SK-N-SH (cell line): ENCODE measurements at regions not wholly inside any gene's neighbourhood (a gene's known extent, or its start where the extent isn't known, plus 50 kb on each side); places are given as distances from the start of the nearest gene placed in this dataset.

Source experiments
- CTCF ChIA-PET: fragments of 300-600, 350-600 bp; formaldehyde crosslinking; extraction: SDS; loops from one replicate; lab custom pipeline; 2021; lab: Yijun Ruan, JAX
- POLR2A ChIA-PET: fragments of 350-600 bp; sonication (Branson Sonifier 250); formaldehyde crosslinking; extraction: SDS; loops from one replicate; lab custom pipeline; 2020; ENCODE audit warnings: antibody characterized with exemption, inconsistent platforms; lab: Yijun Ruan, JAX
- DNase-seq: peaks from one replicate; pipeline ENCODE4 v3.0.0; 2012
- H2AFZ ChIP-seq: fragments of 200-600 bp; sonication (generic); 2 replicates; pipeline ENCODE4 v1.8.1; 2016; ENCODE audit warnings: antibody characterized with exemption, mild to moderate bottlenecking, low read depth
- H3F3A ChIP-seq: fragments of 200-600 bp; sonication (generic); replicated peaks from 2 replicates; pipeline ENCODE3; 2016; ENCODE audit warnings: antibody characterized with exemption, mild to moderate bottlenecking; ENCODE audit not compliant: insufficient read depth
- H3K27ac ChIP-seq, 2 experiments: fragments of 200-500 bp in 1 of 2; fragments of 200-600 bp in 1 of 2; sonication (Bioruptor generic) in 1 of 2; sonication (generic), shearing (Covaris generic) in 1 of 2; 2 replicates each; pipeline versions ENCODE4 v1.5.1 to v1.6.1; 2014 to 2016; ENCODE audit warnings: low read depth in 2 of 2, inconsistent platforms in 1 of 2, low read length in 1 of 2, mild to moderate bottlenecking in 1 of 2, mixed read lengths in 1 of 2
- H3K27me3 ChIP-seq: fragments of 200-600 bp; sonication (generic), shearing (Covaris generic); 2 replicates; pipeline ENCODE4 v1.6.1; 2016; ENCODE audit warnings: mixed run types; ENCODE audit not compliant: insufficient read depth
- H3K36me3 ChIP-seq, 2 experiments: fragments of 200-500 bp in 1 of 2; fragments of 200-600 bp in 1 of 2; sonication (Bioruptor generic) in 1 of 2; sonication (generic) in 1 of 2; replicated peaks in 1 of 2; 2 replicates each; pipeline versions ENCODE3 to v1.5.1; 2014 to 2016; ENCODE audit warnings: low read length in 1 of 2, mild to moderate bottlenecking in 1 of 2; ENCODE audit not compliant: insufficient read depth in 2 of 2, control insufficient read depth in 1 of 2
- H3K4me1 ChIP-seq, 2 experiments: fragments of 200-500 bp in 1 of 2; fragments of 200-600 bp in 1 of 2; sonication (Bioruptor generic) in 1 of 2; sonication (generic), shearing (Covaris generic) in 1 of 2; 2 replicates each; pipeline versions ENCODE4 v1.5.1 to v1.6.1; 2014 to 2016; ENCODE audit warnings: low read depth in 1 of 2, low read length in 1 of 2, mixed run types in 1 of 2; ENCODE audit not compliant: insufficient read depth in 2 of 2, control insufficient read depth in 1 of 2
- H3K4me2 ChIP-seq: fragments of 200-600 bp; sonication (generic), shearing (Covaris generic); 2 replicates; pipeline ENCODE4 v1.6.1; 2017; ENCODE audit warnings: mixed run types
- H3K4me3 ChIP-seq, 2 experiments: fragments of 200-500 bp in 1 of 2; fragments of 200-600 bp in 1 of 2; sonication (Bioruptor generic) in 1 of 2; sonication (generic), shearing (Covaris generic) in 1 of 2; 2 replicates each; pipeline versions ENCODE4 v1.5.1 to v1.8.1; 2014 to 2016; ENCODE audit warnings: low read depth in 2 of 2, inconsistent platforms in 1 of 2, low read length in 1 of 2, mild to moderate bottlenecking in 1 of 2, mixed read lengths in 1 of 2, moderate library complexity in 1 of 2
- H3K79me2 ChIP-seq: fragments of 200-600 bp; sonication (generic); 2 replicates; pipeline ENCODE4 v1.8.1; 2017; ENCODE audit warnings: mild to moderate bottlenecking; ENCODE audit not compliant: insufficient read depth
- H3K9ac ChIP-seq: fragments of 200-600 bp; sonication (generic); 2 replicates; pipeline ENCODE4 v1.6.1; 2017; ENCODE audit warnings: mixed run types
- H3K9me2 ChIP-seq: fragments of 200-600 bp; sonication (generic); 2 replicates; pipeline ENCODE4 v1.6.1; 2017; ENCODE audit warnings: mixed run types
- H3K9me3 ChIP-seq: fragments of 200-600 bp; sonication (generic); 2 replicates; pipeline ENCODE4 v1.6.1; 2017; ENCODE audit warnings: mixed run types, mild to moderate bottlenecking, moderate library complexity
- H4K20me1 ChIP-seq: fragments of 200-600 bp; sonication (generic); 2 replicates; pipeline ENCODE4 v1.6.1; 2017; ENCODE audit warnings: mild to moderate bottlenecking, mixed run types; ENCODE audit not compliant: insufficient read depth
- EP300 ChIP-seq, 2 experiments: IDR thresholded peaks; 2 replicates each; pipeline versions ENCODE4 v1.4.0 to v1.6.1; 2012; ENCODE audit warnings: borderline replicate concordance in 1 of 2, low read depth in 1 of 2, low read length in 1 of 2
- EZH2phosphoT487 ChIP-seq: fragments of 200-600 bp; sonication (generic); IDR thresholded peaks from 2 replicates; pipeline ENCODE4 v1.6.1; 2017; ENCODE audit warnings: low read depth, mixed run types, mild to moderate bottlenecking, antibody characterized with exemption, moderate library complexity, borderline replicate concordance
- FOSL2 ChIP-seq: IDR thresholded peaks from 2 replicates; pipeline ENCODE4 v1.4.0; 2012; ENCODE audit warnings: low read depth, mild to moderate bottlenecking, moderate library complexity, borderline replicate concordance
- FOXJ3 ChIP-seq: sonication (generic); formaldehyde crosslinking; IDR thresholded peaks from 2 replicates; pipeline ENCODE4 v1.5.1; 2020; ENCODE audit warnings: mild to moderate bottlenecking, missing genetic modification reagents
- FOXM1 ChIP-seq: IDR thresholded peaks from 2 replicates; pipeline ENCODE4 v1.4.0; 2012; ENCODE audit warnings: low read depth, mild to moderate bottlenecking
- JUND ChIP-seq: IDR thresholded peaks from 2 replicates; pipeline ENCODE4 v1.4.0; 2012
- MEF2A ChIP-seq: IDR thresholded peaks from 2 replicates; pipeline ENCODE4 v1.4.0; 2012; ENCODE audit warnings: low read depth, borderline replicate concordance
- MXI1 ChIP-seq: IDR thresholded peaks from 2 replicates; pipeline ENCODE4 v1.6.1; 2012; ENCODE audit warnings: mild to moderate bottlenecking, low read depth, low read length, improper control_type of control experiment
- NFIC ChIP-seq: IDR thresholded peaks from 2 replicates; pipeline ENCODE4 v1.4.0; 2012; ENCODE audit warnings: borderline replicate concordance
- NRF1 ChIP-seq: IDR thresholded peaks from 2 replicates; pipeline ENCODE4 v1.6.1; 2012; ENCODE audit warnings: low read depth, mild to moderate bottlenecking, low read length
- POLR2AphosphoS5 ChIP-seq: IDR thresholded peaks from 2 replicates; pipeline ENCODE4 v1.6.1; 2012; ENCODE audit warnings: low read depth, low read length
- RAD21 ChIP-seq: IDR thresholded peaks from 2 replicates; pipeline ENCODE4 v1.6.1; 2012; ENCODE audit warnings: mild to moderate bottlenecking, low read length
- RCOR1 ChIP-seq: fragments of 150-350 bp; IDR thresholded peaks from 2 replicates; pipeline ENCODE4 v1.6.1; 2017; ENCODE audit warnings: antibody characterized with exemption, low read length
- RFX5 ChIP-seq: IDR thresholded peaks from 2 replicates; pipeline ENCODE4 v1.6.1; 2012; ENCODE audit warnings: mild to moderate bottlenecking, improper control_type of control experiment, low read length
- RXRA ChIP-seq: IDR thresholded peaks from 2 replicates; pipeline ENCODE4 v1.4.0; 2012; ENCODE audit warnings: low read depth, mild to moderate bottlenecking, borderline replicate concordance
- SIN3A ChIP-seq: IDR thresholded peaks from 2 replicates; pipeline ENCODE4 v1.6.1; 2012; ENCODE audit warnings: low read depth, mild to moderate bottlenecking, low read length, moderate library complexity, borderline replicate concordance
- TCF12 ChIP-seq: IDR thresholded peaks from 2 replicates; pipeline ENCODE4 v1.4.0; 2012
- WGBS: methylation state at CpG from one replicate; pipeline ENCODE4 v1.1.6; 2017; ENCODE audit warnings: low lambda C conversion rate; 5-methylcytosine and 5-hydroxymethylcytosine counted together
- TF ChIP-seq, protein P1 (sequence below): fragments of 150-350 bp; IDR thresholded peaks from 2 replicates; pipeline ENCODE4 v1.6.1; 2017; ENCODE audit warnings: antibody characterized with exemption, low read length, low read depth, borderline replicate concordance
- TF ChIP-seq, protein P2 (sequence below): IDR thresholded peaks from 2 replicates; pipeline ENCODE4; 2012
- TF ChIP-seq, protein P3 (sequence below): fragments of 150-350 bp; IDR thresholded peaks from 2 replicates; pipeline ENCODE4 v1.6.1; 2016; ENCODE audit warnings: mild to moderate bottlenecking, low read depth, low read length

DNA sequence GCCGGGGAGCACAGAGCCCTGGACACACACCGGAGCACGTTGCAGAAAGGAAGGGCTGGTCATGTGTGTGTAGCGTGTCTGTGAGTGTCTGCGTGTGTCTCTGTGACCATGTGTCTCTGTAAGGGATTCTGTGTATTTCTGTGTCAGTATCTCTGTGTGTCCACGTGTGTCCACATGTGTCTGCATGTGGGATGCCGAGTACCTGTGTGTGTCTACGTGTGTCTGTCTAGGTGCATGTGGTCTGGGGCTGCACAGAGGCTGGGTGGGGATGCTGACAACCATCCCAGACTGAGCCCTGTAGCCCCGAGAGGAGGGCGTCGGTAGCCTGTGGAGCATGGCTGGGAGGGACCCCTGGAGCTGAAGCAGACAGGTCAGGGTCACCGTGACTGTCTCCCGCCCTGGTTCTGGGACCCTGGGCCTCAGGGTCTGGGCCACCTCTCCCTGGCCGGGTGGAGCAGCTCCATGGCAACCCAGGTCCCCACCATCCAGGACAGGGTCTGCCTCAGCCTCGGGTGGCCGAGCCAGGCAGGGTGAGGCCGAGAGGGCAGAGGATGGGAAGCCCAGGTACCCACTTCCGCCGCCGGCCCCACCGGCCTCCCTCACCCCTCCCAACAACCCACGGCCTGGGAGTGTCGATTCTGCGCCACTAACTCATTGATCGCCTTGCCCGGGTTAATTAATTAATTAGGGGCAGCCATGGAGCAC, 122.7 kb downstream of the FAM53A start:
- H3K4me3 ChIP-seq = no peak overlapping the region
- H3K9me3 ChIP-seq = no peaks in the 10 kb centered on the region
- no peak overlapping the region for H2AFZ ChIP-seq
- WGBS = 52% methylated on average over 12 of the region's 26 CpGs
- DNase-seq = no peak
- CTCF ChIA-PET = interaction anchor here (1.1 to 1.5 kb wide), 4 partner anchors 11 to 16 kb away, joined by 3 to 5 read pairs (median 3); no protein-coding TSS in a partner anchor
- H3K9ac ChIP-seq = no peak overlapping the region
- no peaks in the 10 kb centered on the region for H3K79me2 ChIP-seq
- H3K9me2 ChIP-seq = no peaks in the 10 kb centered on the region
- no peak for TF ChIP-seq EZH2phosphoT487
- TF ChIP-seq RCOR1 = no peak
- TF ChIP-seq MEF2A = no peak
- TF ChIP-seq FOXM1 = no peak
- no peak for TF ChIP-seq RFX5
- TF ChIP-seq, protein P1, sequence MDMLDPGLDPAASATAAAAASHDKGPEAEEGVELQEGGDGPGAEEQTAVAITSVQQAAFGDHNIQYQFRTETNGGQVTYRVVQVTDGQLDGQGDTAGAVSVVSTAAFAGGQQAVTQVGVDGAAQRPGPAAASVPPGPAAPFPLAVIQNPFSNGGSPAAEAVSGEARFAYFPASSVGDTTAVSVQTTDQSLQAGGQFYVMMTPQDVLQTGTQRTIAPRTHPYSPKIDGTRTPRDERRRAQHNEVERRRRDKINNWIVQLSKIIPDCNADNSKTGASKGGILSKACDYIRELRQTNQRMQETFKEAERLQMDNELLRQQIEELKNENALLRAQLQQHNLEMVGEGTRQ = no peak
- no peak for TF ChIP-seq RXRA
- TF ChIP-seq POLR2AphosphoS5 = no peak
- TF ChIP-seq TCF12 = no peak
- no peak for TF ChIP-seq FOXJ3 (CRISPR knock-in tag)
- TF ChIP-seq RAD21 = no peak
- no peaks in the 10 kb centered on the region for H3F3A ChIP-seq
- H3K4me2 ChIP-seq = no peak overlapping the region
- peaks cover 86% of the 10 kb centered on the region for H3K27me3 ChIP-seq
- H3K27ac ChIP-seq = no peak overlapping the region
- H4K20me1 ChIP-seq = 0 out of 2 replicates have a peak, but pooled peaks cover 5% of the 10 kb centered on the region
- POLR2A ChIA-PET = no interaction called here
- H3K4me1 ChIP-seq = peaks cover 0 to 3% of the 10 kb centered on the region in 2 experiments; a peak in 1 of 4 replicates
- no peaks in the 10 kb centered on the region for H3K36me3 ChIP-seq

DNA sequence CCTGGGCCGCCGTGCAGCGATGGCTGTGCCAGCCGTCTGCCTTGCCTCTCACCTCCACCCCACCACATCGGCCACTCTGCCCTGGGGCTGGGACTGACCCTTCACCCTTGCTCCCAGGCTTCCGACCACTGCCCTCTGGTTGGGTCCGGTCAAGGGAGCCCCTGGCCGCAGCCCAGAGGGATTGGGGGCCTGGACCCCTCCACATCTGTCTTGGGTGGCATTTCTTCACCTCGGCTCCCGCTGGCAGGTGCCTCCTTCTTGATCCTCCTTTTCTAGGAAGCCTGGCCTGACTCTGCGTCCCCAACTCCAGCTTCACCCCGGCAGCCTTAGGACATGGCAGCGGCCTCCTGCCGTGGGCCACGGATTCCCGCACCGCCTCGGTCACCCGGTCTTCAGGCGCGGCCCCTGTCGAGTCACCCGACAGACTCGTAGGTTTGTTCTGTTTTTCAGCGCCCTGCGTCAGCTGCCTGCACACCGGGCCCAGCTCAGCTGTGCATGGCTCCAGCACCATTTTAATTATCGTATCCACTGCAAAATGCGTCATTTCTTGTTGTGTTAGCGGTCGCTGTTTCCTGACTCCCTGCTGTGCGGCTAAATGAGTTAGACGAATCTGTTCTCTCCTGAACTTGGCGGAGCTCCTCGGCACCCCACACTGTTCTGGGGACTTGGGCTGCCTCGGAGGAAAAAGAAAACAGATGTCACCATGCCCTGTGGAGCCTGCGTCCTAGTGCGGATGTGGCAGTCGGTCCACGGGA, 124.0 kb downstream of the FAM53A start:
- CTCF ChIA-PET = interaction anchor here (1.0 to 1.4 kb wide), 3 partner anchors 10 to 12 kb away, joined by 3 to 4 read pairs (median 3); no protein-coding TSS in a partner anchor
- H4K20me1 ChIP-seq = no peaks in the 10 kb centered on the region

More for the DNA sequence above, 124.0 kb downstream of the FAM53A start:
- Histone ChIP-seq H2AFZ (no peak overlapping the region), H3K4me3 (no peak overlapping the region), H3K27me3 (peaks cover 91% of the 10 kb centered on the region), H3K9me3 (no peaks in the 10 kb centered on the region), H3K9me2 (no peaks in the 10 kb centered on the region), H3K36me3 (no peaks in the 10 kb centered on the region), H3K27ac (no peak overlapping the region), H3F3A (no peaks in the 10 kb centered on the region), H3K79me2 (no peaks in the 10 kb centered on the region), H3K9ac (no peak overlapping the region), H3K4me2 (no peak overlapping the region), H3K4me1 (peaks cover 0 to 3% of the 10 kb centered on the region in 2 experiments; a peak in 1 of 4 replicates)
- POLR2A ChIA-PET = no interaction called here
- no peak for DNase-seq
- WGBS = 27% methylated on average over 27 of the region's 40 CpGs
- TF ChIP-seq EZH2phosphoT487 = no peak
- TF ChIP-seq SIN3A = no peak
- TF ChIP-seq FOXJ3 (CRISPR knock-in tag) = no peak
- TF ChIP-seq NFIC = no peak
- TF ChIP-seq, protein P2, sequence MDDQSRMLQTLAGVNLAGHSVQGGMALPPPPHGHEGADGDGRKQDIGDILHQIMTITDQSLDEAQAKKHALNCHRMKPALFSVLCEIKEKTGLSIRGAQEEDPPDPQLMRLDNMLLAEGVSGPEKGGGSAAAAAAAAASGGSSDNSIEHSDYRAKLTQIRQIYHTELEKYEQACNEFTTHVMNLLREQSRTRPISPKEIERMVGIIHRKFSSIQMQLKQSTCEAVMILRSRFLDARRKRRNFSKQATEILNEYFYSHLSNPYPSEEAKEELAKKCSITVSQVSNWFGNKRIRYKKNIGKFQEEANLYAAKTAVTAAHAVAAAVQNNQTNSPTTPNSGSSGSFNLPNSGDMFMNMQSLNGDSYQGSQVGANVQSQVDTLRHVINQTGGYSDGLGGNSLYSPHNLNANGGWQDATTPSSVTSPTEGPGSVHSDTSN = no peak
- TF ChIP-seq FOSL2 = no peak
- TF ChIP-seq, protein P3, sequence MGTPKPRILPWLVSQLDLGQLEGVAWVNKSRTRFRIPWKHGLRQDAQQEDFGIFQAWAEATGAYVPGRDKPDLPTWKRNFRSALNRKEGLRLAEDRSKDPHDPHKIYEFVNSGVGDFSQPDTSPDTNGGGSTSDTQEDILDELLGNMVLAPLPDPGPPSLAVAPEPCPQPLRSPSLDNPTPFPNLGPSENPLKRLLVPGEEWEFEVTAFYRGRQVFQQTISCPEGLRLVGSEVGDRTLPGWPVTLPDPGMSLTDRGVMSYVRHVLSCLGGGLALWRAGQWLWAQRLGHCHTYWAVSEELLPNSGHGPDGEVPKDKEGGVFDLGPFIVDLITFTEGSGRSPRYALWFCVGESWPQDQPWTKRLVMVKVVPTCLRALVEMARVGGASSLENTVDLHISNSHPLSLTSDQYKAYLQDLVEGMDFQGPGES = no peak
- no peak for TF ChIP-seq JUND
- no peak for TF ChIP-seq EP300 (IDR thresholded peaks at IDR 0.05; ENCODE audit: borderline replicate concordance in 1 of 2, low read depth in 1 of 2, low read length in 1 of 2)
- TF ChIP-seq RAD21 = no peak
- TF ChIP-seq MXI1 = no peak
- no peak for TF ChIP-seq TCF12
- no peak for TF ChIP-seq NRF1
